ENCODE measurements at regions not wholly inside any gene's neighbourhood (a gene's known extent, or its start where the extent isn't known, plus 50 kb on each side); places are given as distances from the start of the nearest gene placed in this dataset.

DNA sequence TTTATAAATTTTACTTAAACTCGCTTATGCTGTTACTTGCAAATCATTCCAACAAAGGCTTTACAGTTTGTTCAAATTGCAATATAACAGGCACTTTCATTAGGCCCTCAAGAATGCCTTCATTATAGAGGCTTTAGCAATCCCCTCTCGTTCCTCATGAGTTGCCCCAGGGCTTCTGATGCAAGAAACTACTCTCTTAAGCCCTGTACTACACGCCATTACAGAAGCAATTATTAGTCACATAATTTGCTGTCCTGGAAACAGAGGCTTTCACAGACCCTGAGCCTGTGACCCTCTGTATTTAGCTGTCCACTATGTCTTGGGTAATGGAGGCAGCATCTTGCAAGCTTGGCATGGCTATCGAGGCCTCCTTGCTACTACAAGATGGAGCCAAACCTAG lies 965.9 kb upstream of the DIAPH2 start:
- TF ChIP-seq, protein P1, sequence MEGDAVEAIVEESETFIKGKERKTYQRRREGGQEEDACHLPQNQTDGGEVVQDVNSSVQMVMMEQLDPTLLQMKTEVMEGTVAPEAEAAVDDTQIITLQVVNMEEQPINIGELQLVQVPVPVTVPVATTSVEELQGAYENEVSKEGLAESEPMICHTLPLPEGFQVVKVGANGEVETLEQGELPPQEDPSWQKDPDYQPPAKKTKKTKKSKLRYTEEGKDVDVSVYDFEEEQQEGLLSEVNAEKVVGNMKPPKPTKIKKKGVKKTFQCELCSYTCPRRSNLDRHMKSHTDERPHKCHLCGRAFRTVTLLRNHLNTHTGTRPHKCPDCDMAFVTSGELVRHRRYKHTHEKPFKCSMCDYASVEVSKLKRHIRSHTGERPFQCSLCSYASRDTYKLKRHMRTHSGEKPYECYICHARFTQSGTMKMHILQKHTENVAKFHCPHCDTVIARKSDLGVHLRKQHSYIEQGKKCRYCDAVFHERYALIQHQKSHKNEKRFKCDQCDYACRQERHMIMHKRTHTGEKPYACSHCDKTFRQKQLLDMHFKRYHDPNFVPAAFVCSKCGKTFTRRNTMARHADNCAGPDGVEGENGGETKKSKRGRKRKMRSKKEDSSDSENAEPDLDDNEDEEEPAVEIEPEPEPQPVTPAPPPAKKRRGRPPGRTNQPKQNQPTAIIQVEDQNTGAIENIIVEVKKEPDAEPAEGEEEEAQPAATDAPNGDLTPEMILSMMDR (conservative IDR thresholded peaks at IDR 0.05) = no peak
- no peak for TF ChIP-seq ZFX (IDR thresholded peaks at IDR 0.05)

Data from C4-2B (cell line).